ENCODE measurements at regions not wholly inside any gene's neighbourhood (a gene's known extent, or its start where the extent isn't known, plus 50 kb on each side); places are given as distances from the start of the nearest gene placed in this dataset.
A peak's percentile ranks its signal among the peaks of the same experiment; 100 is the strongest.
"Not testable (repeated sequence)": the region's sequence is repeated elsewhere in the genome, so short reads cannot be mapped to it uniquely, and the experiment has no call there.

DNA sequence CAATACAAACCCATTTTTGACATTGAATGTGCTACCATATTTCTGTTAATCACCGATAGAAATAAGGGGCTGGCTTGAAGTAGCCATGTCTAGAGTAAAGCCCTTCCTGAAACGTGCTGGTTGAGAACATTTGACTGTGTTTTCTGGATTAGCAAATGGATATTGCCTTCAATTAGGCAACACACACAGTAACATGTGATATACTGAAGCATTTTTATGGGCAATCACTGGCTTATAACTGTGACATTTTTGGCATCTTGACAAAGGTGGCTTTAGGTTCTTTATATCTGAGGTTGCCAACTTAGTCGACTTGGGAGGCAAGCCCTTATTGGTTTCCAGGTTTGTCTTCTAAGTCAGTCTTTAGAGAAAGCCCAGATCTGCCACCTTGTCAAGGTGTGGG, 292.9 kb downstream of the BTBD3 start:
- Mint-ChIP-seq H3K27me3 (peaks cover 0 to 3% (median 0%) of the 10 kb centered on the region in 5 donors), H3K4me1 (no peaks in the 10 kb centered on the region), H3K9me3 (peaks cover 0 to 27% (median 3%) of the 10 kb centered on the region in 9 donors), H3K36me3 (no peaks in the 10 kb centered on the region), H3K4me3 (no peak overlapping the region), H3K27ac (no peak overlapping the region)
- no peak for DNase-seq
- ATAC-seq, result no peak
- POLR2A ChIA-PET, result no interaction called here

DNA sequence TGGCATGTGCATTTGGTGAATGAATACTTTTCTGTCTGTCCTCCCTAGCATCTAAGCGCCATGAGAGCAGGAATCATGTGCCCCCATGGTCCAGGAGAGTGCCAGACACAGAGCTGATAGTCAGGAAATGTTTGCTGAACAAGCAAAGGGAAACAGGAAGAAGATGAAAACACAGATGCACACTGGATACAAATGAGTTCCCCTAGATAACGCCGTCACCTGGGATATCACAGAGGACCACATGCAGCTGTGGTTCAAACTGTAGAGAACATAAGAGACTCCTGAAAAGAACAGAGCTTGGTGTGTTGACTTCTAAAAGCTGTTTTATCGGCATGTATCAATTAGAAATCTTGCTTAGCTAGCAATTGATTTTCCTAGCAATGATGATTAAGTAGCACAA, 293.7 kb downstream of the BTBD3 start:
- peaks cover 0 to 3% (median 0%) of the 10 kb centered on the region in 5 donors for H3K27me3 Mint-ChIP-seq
- ATAC-seq, result no peak
- H3K4me1 Mint-ChIP-seq, result no peaks in the 10 kb centered on the region
- peak overlapping the region in 1 of 10 donors; percentile 82 for H3K27ac Mint-ChIP-seq
- POLR2A ChIA-PET, result no interaction called here
- H3K4me3 Mint-ChIP-seq, result no peak overlapping the region
- H3K36me3 Mint-ChIP-seq, result no peaks in the 10 kb centered on the region
- peaks cover 0 to 27% (median 3%) of the 10 kb centered on the region in 9 donors for H3K9me3 Mint-ChIP-seq
- DNase-seq, result no peak

DNA sequence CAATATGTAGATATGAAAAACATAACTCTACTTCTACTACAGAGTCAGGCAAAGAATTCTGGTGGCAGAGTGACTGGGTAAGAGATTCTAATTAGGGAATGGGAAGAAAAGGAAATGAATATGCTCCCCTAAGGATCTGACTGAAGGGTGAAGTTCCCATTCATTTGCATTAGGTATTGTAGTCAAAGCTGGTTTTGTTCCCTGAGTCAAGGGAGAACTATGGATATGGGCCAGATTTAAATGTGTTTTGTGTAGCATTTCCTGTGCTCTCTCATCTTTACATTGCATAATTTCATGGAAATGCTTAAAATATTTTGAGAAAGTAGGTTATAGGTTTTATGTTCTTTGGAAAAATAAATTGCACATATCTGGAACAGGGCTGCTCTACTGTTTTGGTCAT, 299.7 kb downstream of the BTBD3 start:
- peaks cover 0 to 2% (median 0%) of the 10 kb centered on the region in 5 donors for H3K27me3 Mint-ChIP-seq
- H3K9me3 Mint-ChIP-seq, result peaks cover 0 to 28% (median 4%) of the 10 kb centered on the region in 9 donors
- H3K36me3 Mint-ChIP-seq, result no peaks in the 10 kb centered on the region
- no peak for ATAC-seq
- H3K4me1 Mint-ChIP-seq, result no peaks in the 10 kb centered on the region
- POLR2A ChIA-PET, result no interaction called here
- DNase-seq, result no peak
- H3K4me3 Mint-ChIP-seq, result no peak overlapping the region
- H3K27ac Mint-ChIP-seq, result no peak overlapping the region

- no peaks in the 10 kb centered on the region for H3K27me3 Mint-ChIP-seq
- POLR2A ChIA-PET, result no interaction called here
- no peak overlapping the region for H3K27ac Mint-ChIP-seq
- no peak for DNase-seq
- H3K4me3 Mint-ChIP-seq, result no peak overlapping the region
- peaks cover 0 to 40% (median 5%) of the 10 kb centered on the region in 9 donors for H3K9me3 Mint-ChIP-seq
- no peaks in the 10 kb centered on the region for H3K4me1 Mint-ChIP-seq
- ATAC-seq, result no peak
- H3K36me3 Mint-ChIP-seq, result no peaks in the 10 kb centered on the region
These were observed 302.1 kb downstream of the BTBD3 start for GRCh38 chr20:12219798-12220197.

DNA sequence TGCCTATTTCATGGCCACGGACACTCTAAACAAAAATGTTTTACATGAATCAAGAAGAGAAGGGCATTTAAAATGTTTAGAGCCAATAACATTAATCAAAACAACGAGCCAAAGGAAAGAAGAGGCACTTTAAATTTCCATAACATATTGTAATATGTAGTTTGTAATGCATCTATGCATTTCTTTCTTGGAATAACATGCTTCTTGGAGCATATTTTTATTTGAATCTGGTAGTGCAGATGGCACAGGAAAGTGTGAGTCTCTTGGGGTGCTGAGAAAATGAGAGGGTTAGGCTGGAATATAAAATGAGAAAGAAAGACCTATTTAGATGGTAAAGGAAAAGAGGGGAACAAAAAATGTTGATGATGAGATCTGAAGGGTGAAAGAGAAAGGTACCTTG, 305.4 kb downstream of the BTBD3 start:
- Mint-ChIP-seq H3K27ac (no peak overlapping the region), H3K4me3 (no peak overlapping the region), H3K36me3 (no peaks in the 10 kb centered on the region), H3K4me1 (no peaks in the 10 kb centered on the region), H3K9me3 (peaks cover 0 to 40% (median 10%) of the 10 kb centered on the region in 9 donors), H3K27me3 (no peaks in the 10 kb centered on the region)
- ATAC-seq, result no peak
- no peak for DNase-seq
- POLR2A ChIA-PET, result no interaction called here

DNA sequence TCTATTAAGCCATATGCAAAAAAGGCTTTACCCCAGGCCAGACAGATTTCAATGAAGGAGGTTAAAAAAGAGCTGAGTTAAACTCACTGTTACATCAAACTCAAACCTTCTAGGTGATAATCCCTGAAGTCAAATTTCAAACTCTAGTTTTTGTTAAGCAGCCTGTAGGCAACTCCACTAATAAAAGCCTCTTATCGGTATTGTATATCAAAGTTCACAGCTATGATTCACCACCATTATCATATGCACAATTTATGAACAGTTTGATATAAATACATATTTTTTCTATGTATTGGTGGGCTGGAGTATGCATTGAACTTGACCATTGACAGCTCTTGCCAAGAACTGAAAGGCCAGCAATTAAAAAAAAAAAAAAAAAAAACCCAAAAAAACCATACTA, 308.2 kb downstream of the BTBD3 start:
- DNase-seq (no peak), ATAC-seq (no peak)
- H3K27me3 Mint-ChIP-seq, result no peaks in the 10 kb centered on the region
- peaks cover 0 to 26% (median 8%) of the 10 kb centered on the region in 9 donors for H3K9me3 Mint-ChIP-seq
- H3K36me3 Mint-ChIP-seq, result no peaks in the 10 kb centered on the region
- no peak overlapping the region for H3K4me3 Mint-ChIP-seq
- H3K4me1 Mint-ChIP-seq, result no peaks in the 10 kb centered on the region
- no peak overlapping the region for H3K27ac Mint-ChIP-seq
- POLR2A ChIA-PET, result no interaction called here

GRCh38 chr20:12229891-12230290, 312.2 kb downstream of the BTBD3 start:
- H3K27ac Mint-ChIP-seq, result no peak overlapping the region
- no peak overlapping the region for H3K4me3 Mint-ChIP-seq
- DNase-seq (no peak), ATAC-seq (no peak)
- POLR2A ChIA-PET, result no interaction called here
- H3K27me3 Mint-ChIP-seq, result no peaks in the 10 kb centered on the region
- peaks cover 0 to 10% (median 0%) of the 10 kb centered on the region in 9 donors for H3K9me3 Mint-ChIP-seq
- H3K4me1 Mint-ChIP-seq, result no peaks in the 10 kb centered on the region
- H3K36me3 Mint-ChIP-seq, result no peaks in the 10 kb centered on the region

GRCh38 chr20:12237772-12238171, 320.1 kb downstream of the BTBD3 start:
- H3K4me3 Mint-ChIP-seq, result no peak overlapping the region
- POLR2A ChIA-PET, result no interaction called here
- H3K36me3 Mint-ChIP-seq, result no peaks in the 10 kb centered on the region
- H3K4me1 Mint-ChIP-seq, result no peaks in the 10 kb centered on the region
- H3K27me3 Mint-ChIP-seq, result no peaks in the 10 kb centered on the region
- ATAC-seq, result no peak
- no peak for DNase-seq
- H3K27ac Mint-ChIP-seq, result no peak overlapping the region
- peaks cover 0 to 10% (median 4%) of the 10 kb centered on the region in 9 donors for H3K9me3 Mint-ChIP-seq

DNA sequence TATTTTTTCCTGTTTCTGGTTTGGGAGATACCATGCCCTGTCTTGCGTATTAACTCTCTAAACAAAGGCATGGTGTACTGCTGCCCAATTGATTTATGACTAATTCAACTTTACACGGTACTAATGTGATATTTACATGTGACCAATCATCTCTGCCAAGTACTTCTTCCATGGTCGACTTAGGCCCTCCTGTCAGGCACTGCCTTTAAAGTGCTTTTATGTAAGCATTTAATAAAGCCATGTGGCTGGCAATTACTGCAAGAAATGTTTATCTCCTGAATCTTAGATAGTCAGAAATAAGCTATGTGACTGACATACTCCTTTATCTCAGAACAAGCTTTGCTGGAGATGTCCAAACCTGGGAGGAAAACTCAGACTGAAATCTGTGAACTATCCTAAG, 323.4 kb downstream of the BTBD3 start:
- DNase-seq, result no peak

GRCh38 chr20:12243327-12243726, 325.6 kb downstream of the BTBD3 start:
- H3K4me3 Mint-ChIP-seq, result no peak overlapping the region
- no peaks in the 10 kb centered on the region for H3K36me3 Mint-ChIP-seq
- H3K27ac Mint-ChIP-seq, result no peak overlapping the region
- POLR2A ChIA-PET, result no interaction called here
- H3K27me3 Mint-ChIP-seq, result no peaks in the 10 kb centered on the region
- no peak for ATAC-seq
- peaks cover 0 to 2% (median 0%) of the 10 kb centered on the region in 4 donors for H3K4me1 Mint-ChIP-seq
- no peak for DNase-seq
- H3K9me3 Mint-ChIP-seq, result peaks cover 0 to 14% (median 4%) of the 10 kb centered on the region in 9 donors

More for the DNA sequence above, 323.4 kb downstream of the BTBD3 start:
- Mint-ChIP-seq H3K9me3 (peaks cover 0 to 17% (median 6%) of the 10 kb centered on the region in 9 donors), H3K36me3 (no peaks in the 10 kb centered on the region), H3K27me3 (no peaks in the 10 kb centered on the region), H3K27ac (no peak overlapping the region), H3K4me3 (no peak overlapping the region), H3K4me1 (peaks cover 0 to 2% (median 0%) of the 10 kb centered on the region in 4 donors)
- POLR2A ChIA-PET, result no interaction called here
- ATAC-seq, result no peak

GRCh38 chr20:12248481-12248880, 330.8 kb downstream of the BTBD3 start:
- DNase-seq, result no peak
- no peaks in the 10 kb centered on the region for H3K27me3 Mint-ChIP-seq
- no peak overlapping the region for H3K27ac Mint-ChIP-seq
- no peaks in the 10 kb centered on the region for H3K4me1 Mint-ChIP-seq
- ATAC-seq, result no peak
- peaks cover 0 to 32% (median 6%) of the 10 kb centered on the region in 9 donors for H3K9me3 Mint-ChIP-seq
- H3K4me3 Mint-ChIP-seq, result no peak overlapping the region
- H3K36me3 Mint-ChIP-seq, result no peaks in the 10 kb centered on the region
- POLR2A ChIA-PET, result no interaction called here

DNA sequence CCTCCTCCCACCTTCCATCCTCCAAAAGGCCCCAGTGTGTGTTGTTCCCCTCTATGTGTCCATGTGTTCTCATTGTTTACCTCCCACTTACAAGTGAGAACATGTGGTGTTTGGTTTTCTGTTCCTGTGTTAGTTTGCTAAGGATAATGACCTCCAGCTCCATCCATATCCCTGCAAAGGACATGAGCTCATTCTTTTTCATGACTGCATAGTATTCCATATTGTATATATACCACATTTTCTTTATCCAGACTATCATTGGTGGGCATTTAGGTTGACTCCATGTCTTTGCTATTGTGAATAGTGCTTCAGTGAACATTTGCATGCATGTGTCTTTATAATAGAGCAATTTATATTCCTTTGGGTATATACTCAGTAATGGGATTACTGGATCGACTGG, 333.0 kb downstream of the BTBD3 start:
- H3K4me3 Mint-ChIP-seq, H3K27me3 Mint-ChIP-seq, H3K36me3 Mint-ChIP-seq: not testable (repeated sequence)

DNA sequence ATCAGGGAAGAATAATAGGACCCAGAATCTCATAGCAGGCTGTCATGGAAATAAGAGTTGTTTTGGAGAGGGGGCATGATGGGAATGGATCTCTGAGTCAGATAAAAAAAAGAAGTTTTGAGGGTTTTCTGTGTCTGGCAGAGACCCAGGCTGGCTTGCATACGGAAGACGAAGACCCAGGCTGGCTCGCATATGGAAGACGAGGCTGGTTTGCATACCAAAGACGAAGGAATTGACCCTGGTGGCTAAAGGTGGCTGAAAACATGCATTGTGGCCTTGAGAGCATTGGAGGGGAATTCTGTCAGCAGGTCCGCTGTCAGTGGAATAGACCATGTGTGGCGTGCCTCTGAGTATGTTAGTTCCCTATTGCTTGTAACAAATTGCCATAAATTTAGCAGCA, 335.1 kb downstream of the BTBD3 start:
- POLR2A ChIA-PET, result no interaction called here
- no peak overlapping the region for H3K4me3 Mint-ChIP-seq
- no peak for ATAC-seq
- H3K27ac Mint-ChIP-seq, result no peak overlapping the region
- peaks cover 0 to 23% (median 6%) of the 10 kb centered on the region in 9 donors for H3K9me3 Mint-ChIP-seq
- H3K36me3 Mint-ChIP-seq, result no peaks in the 10 kb centered on the region
- DNase-seq, result no peak
- no peaks in the 10 kb centered on the region for H3K27me3 Mint-ChIP-seq
- no peaks in the 10 kb centered on the region for H3K4me1 Mint-ChIP-seq

More for the DNA sequence above, 333.0 kb downstream of the BTBD3 start:
- H3K4me1 Mint-ChIP-seq, DNase-seq, ATAC-seq, H3K27ac Mint-ChIP-seq, POLR2A ChIA-PET: not testable (repeated sequence)
- peaks cover 0 to 23% (median 6%) of the 10 kb centered on the region in 9 donors for H3K9me3 Mint-ChIP-seq

- no peaks in the 10 kb centered on the region for H3K4me1 Mint-ChIP-seq
- peaks cover 0 to 7% (median 1%) of the 10 kb centered on the region in 9 donors for H3K9me3 Mint-ChIP-seq
- no peaks in the 10 kb centered on the region for H3K27me3 Mint-ChIP-seq
- no peak overlapping the region for H3K4me3 Mint-ChIP-seq
- POLR2A ChIA-PET, result no interaction called here
- H3K36me3 Mint-ChIP-seq, result no peaks in the 10 kb centered on the region
- no peak overlapping the region for H3K27ac Mint-ChIP-seq
- DNase-seq, result no peak
- no peak for ATAC-seq
These were observed 337.8 kb downstream of the BTBD3 start for GRCh38 chr20:12255461-12255970.

Measured in naive thymus-derived CD8-positive, alpha-beta T cell (primary cell).